Caco-2 (cell line): ENCODE measurements at regions not wholly inside any gene's neighbourhood (a gene's known extent, or its start where the extent isn't known, plus 50 kb on each side); places are given as distances from the start of the nearest gene placed in this dataset.

Source experiments
- BruUV-seq: library from RNA; stranded (reverse); fragments of 400-500 nt; replicated peaks from 2 replicates; lab custom pipeline; 2021; lab: Mats Ljungman, UMichigan
- CTCF ChIA-PET: fragments of 300-600 bp; sonication (Branson Sonifier 250); formaldehyde crosslinking; loops from one replicate; lab custom pipeline; 2022; ENCODE audit warnings: antibody characterized with exemption; lab: Charles Lee
- POLR2A ChIA-PET: fragments of 300-600 bp; sonication (Branson Sonifier 250); formaldehyde crosslinking; loops from one replicate; lab custom pipeline; 2022; ENCODE audit warnings: antibody characterized with exemption; lab: Charles Lee
- DNase-seq, 2 experiments: peaks; one replicate each; pipeline versions ENCODE4 v3.0.0 to v3.0.0-alpha.2; 2020 to 2022
- H3K27me3 ChIP-seq: replicated peaks from 2 replicates; pipeline ENCODE4 v1.6.0; 2011; ENCODE audit warnings: low read length; ENCODE audit not compliant: control insufficient read depth, insufficient read depth
- H3K36me3 ChIP-seq: 2 replicates; pipeline ENCODE4 v1.5.1; 2011; ENCODE audit warnings: low read length; ENCODE audit not compliant: control insufficient read depth, insufficient read depth
- H3K4me1 ChIP-seq: fragments of 250-450 bp; sonication (Bioruptor Pico); 2 replicates; pipeline ENCODE4 v1.5.1; 2020; ENCODE audit warnings: mild to moderate bottlenecking
- H3K4me3 ChIP-seq: 2 replicates; pipeline ENCODE4 v1.5.1; 2011; ENCODE audit warnings: low read depth, mild to moderate bottlenecking, control low read depth, low read length
- H3K9me3 ChIP-seq: fragments of 250-450 bp; sonication (Bioruptor Pico); 2 replicates; pipeline ENCODE4 v1.5.1; 2020; ENCODE audit warnings: mild to moderate bottlenecking, moderate library complexity
- H3K27ac Mint-ChIP-seq: one replicate; pipeline ENCODE4 v1.8.0; 2022; ENCODE audit warnings: mixed read lengths; ENCODE audit not compliant: unreplicated experiment
- H3K27me3 Mint-ChIP-seq: one replicate; pipeline ENCODE4 v1.8.0; 2022; ENCODE audit warnings: mixed read lengths; ENCODE audit not compliant: insufficient read depth, unreplicated experiment
- H3K36me3 Mint-ChIP-seq: one replicate; pipeline ENCODE4 v1.8.0; 2022; ENCODE audit warnings: mild to moderate bottlenecking, mixed read lengths; ENCODE audit not compliant: insufficient read depth, unreplicated experiment
- H3K4me1 Mint-ChIP-seq: one replicate; pipeline ENCODE4 v1.8.0; 2022; ENCODE audit warnings: low read depth, mixed read lengths; ENCODE audit not compliant: unreplicated experiment
- H3K4me3 Mint-ChIP-seq: one replicate; pipeline ENCODE4 v1.8.0; 2022; ENCODE audit warnings: mild to moderate bottlenecking, moderate library complexity, mixed read lengths; ENCODE audit not compliant: unreplicated experiment
- H3K9me3 Mint-ChIP-seq: one replicate; pipeline ENCODE4 v1.8.0; 2022; ENCODE audit warnings: mixed read lengths; ENCODE audit not compliant: unreplicated experiment
- intact Hi-C: fragments of 100-400 bp; cut with micrococcal nuclease; formaldehyde crosslinking; loops from one replicate; pipeline ENCODE4 v1.10.0; 2022; ENCODE audit not compliant: unreplicated experiment
- TF ChIP-seq, protein P1 (sequence below), 2 experiments: fragments of 200-600 bp in 1 of 2; IDR thresholded peaks; 1 replicate in 1 of 2; 2 replicates in 1 of 2; pipeline versions ENCODE4 v1.5.1 to v1.8.0; 2011 to 2022; ENCODE audit warnings: antibody characterized with exemption in 1 of 2, control low read depth in 1 of 2, inconsistent platforms in 1 of 2, low read depth in 1 of 2, low read length in 1 of 2, mild to moderate bottlenecking in 1 of 2, moderate library complexity in 1 of 2; ENCODE audit not compliant: insufficient read depth in 1 of 2, severe bottlenecking in 1 of 2, unreplicated experiment in 1 of 2

DNA sequence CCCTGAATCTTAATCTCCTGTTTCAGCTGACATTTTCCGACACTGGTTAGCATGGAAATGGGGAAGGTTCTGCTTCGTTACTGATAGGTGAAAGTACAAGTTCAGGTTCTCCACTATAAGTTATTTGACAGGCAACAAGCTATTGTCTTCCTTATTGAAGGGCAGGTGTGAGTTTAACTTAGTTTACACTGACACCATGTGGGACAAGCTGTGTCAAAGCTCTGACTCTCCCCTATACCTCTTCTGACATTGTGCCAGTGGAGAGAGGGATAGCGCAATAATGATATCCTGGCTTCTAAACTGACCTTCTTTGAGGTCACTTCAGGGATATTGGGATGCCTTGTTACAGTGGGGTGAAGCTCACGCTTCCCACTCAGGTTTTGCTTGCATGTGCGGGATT, 587.0 kb upstream of the SLITRK5 start:
- Histone ChIP-seq H3K27me3 (no peaks in the 10 kb centered on the region), H3K9me3 (no peaks in the 10 kb centered on the region), H3K4me1 (no peaks in the 10 kb centered on the region), H3K4me3 (no peak overlapping the region), H3K36me3 (no peaks in the 10 kb centered on the region)
- POLR2A ChIA-PET = no interaction called here
- Mint-ChIP-seq H3K9me3 (no peaks in the 10 kb centered on the region), H3K36me3 (no peaks in the 10 kb centered on the region), H3K27ac (no peak overlapping the region), H3K27me3 (no peaks in the 10 kb centered on the region), H3K4me1 (no peaks in the 10 kb centered on the region), H3K4me3 (no peak overlapping the region)
- no TSS peak for BruUV-seq
- no peak for DNase-seq
- TF ChIP-seq, protein P1, sequence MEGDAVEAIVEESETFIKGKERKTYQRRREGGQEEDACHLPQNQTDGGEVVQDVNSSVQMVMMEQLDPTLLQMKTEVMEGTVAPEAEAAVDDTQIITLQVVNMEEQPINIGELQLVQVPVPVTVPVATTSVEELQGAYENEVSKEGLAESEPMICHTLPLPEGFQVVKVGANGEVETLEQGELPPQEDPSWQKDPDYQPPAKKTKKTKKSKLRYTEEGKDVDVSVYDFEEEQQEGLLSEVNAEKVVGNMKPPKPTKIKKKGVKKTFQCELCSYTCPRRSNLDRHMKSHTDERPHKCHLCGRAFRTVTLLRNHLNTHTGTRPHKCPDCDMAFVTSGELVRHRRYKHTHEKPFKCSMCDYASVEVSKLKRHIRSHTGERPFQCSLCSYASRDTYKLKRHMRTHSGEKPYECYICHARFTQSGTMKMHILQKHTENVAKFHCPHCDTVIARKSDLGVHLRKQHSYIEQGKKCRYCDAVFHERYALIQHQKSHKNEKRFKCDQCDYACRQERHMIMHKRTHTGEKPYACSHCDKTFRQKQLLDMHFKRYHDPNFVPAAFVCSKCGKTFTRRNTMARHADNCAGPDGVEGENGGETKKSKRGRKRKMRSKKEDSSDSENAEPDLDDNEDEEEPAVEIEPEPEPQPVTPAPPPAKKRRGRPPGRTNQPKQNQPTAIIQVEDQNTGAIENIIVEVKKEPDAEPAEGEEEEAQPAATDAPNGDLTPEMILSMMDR (IDR thresholded peaks at IDR 0.05; ENCODE audit: insufficient read depth in 1 of 2, low read depth in 1 of 2, low read length in 1 of 2, severe bottlenecking in 1 of 2, unreplicated experiment in 1 of 2) = no peak
- CTCF ChIA-PET = no interaction called here
- intact Hi-C loops = loop anchor here (2.0 kb wide), 1 partner anchor 217 kb away; no protein-coding TSS in a partner anchor

DNA sequence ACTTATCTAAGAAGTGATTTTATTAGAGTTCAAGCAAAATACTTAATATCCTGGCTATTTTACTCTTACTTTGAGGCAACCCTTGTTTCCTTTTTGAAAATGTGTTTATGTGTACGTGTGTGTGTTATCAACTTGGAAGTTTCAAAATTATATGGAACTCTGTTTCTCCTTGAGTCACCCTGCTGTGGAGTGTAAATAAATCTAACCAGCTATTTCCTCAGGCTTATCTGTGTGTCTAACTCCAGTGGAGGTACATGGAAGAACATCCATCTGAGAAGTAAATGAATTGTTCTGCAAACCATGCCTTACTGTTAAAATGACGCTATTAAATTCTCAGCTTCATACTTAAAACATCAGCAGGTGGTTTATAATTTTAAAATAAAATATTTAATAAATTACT, 583.4 kb upstream of the SLITRK5 start:
- no peaks in the 10 kb centered on the region for H3K4me1 Mint-ChIP-seq
- no peaks in the 10 kb centered on the region for H3K9me3 Mint-ChIP-seq
- TF ChIP-seq, protein P1 (IDR thresholded peaks at IDR 0.05; ENCODE audit: insufficient read depth in 1 of 2, low read depth in 1 of 2, low read length in 1 of 2, severe bottlenecking in 1 of 2, unreplicated experiment in 1 of 2) = no peak
- intact Hi-C loops = no loop called here
- no peak for DNase-seq
- Histone ChIP-seq H3K27me3 (no peaks in the 10 kb centered on the region), H3K4me3 (no peak overlapping the region), H3K4me1 (no peaks in the 10 kb centered on the region), H3K36me3 (no peaks in the 10 kb centered on the region), H3K9me3 (no peaks in the 10 kb centered on the region)
- H3K4me3 Mint-ChIP-seq = no peak overlapping the region
- no TSS peak for BruUV-seq
- no peak overlapping the region for H3K27ac Mint-ChIP-seq
- no peaks in the 10 kb centered on the region for H3K27me3 Mint-ChIP-seq
- CTCF ChIA-PET = no interaction called here
- POLR2A ChIA-PET = no interaction called here
- H3K36me3 Mint-ChIP-seq = no peaks in the 10 kb centered on the region

DNA sequence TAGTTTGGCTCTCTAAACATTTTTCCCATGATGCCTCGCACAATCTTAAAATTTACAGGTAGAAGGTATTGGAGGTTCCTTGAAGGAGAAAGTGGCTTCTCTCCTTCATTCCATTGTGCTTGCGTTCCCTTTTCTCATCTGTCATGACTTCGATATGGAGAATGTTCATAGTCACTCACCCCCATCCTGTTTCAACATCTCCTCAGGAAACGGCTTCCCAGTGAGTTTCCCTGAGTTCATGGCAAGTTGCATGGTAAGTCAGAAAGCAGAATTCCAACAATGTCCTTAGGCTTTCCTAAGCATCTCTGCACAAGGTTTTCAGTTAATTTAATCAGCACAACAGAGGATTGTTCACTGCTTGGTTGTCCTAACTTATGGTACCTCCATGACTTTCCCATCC, 581.8 kb upstream of the SLITRK5 start:
- intact Hi-C loops = no loop called here
- no peaks in the 10 kb centered on the region for H3K36me3 Mint-ChIP-seq
- TF ChIP-seq, protein P1 (IDR thresholded peaks at IDR 0.05; ENCODE audit: insufficient read depth in 1 of 2, low read depth in 1 of 2, low read length in 1 of 2, severe bottlenecking in 1 of 2, unreplicated experiment in 1 of 2) = no peak
- H3K9me3 Mint-ChIP-seq = no peaks in the 10 kb centered on the region
- H3K4me1 Mint-ChIP-seq = no peaks in the 10 kb centered on the region
- H3K4me1 ChIP-seq = no peaks in the 10 kb centered on the region
- H3K4me3 ChIP-seq = no peak overlapping the region
- DNase-seq = no peak
- BruUV-seq = no TSS peak
- no peaks in the 10 kb centered on the region for H3K36me3 ChIP-seq
- H3K4me3 Mint-ChIP-seq = no peak overlapping the region
- no peaks in the 10 kb centered on the region for H3K27me3 Mint-ChIP-seq
- no peaks in the 10 kb centered on the region for H3K9me3 ChIP-seq
- CTCF ChIA-PET = no interaction called here
- POLR2A ChIA-PET = no interaction called here
- no peaks in the 10 kb centered on the region for H3K27me3 ChIP-seq
- no peak overlapping the region for H3K27ac Mint-ChIP-seq
